Heart right ventricle (tissue), 16 donors: ENCODE measurements at regions not wholly inside any gene's neighbourhood (a gene's known extent, or its start where the extent isn't known, plus 50 kb on each side); places are given as distances from the start of the nearest gene placed in this dataset.
A peak's percentile ranks its signal among the peaks of the same experiment; 100 is the strongest.

Experiments
- ATAC-seq, 8 donors: fragments of 200-7000 bp; cut with Tn5 transposase; one replicate each; pipeline ENCODE4 v1.9.1; 2020; ENCODE audit warnings: mild to moderate bottlenecking in 8 of 8, moderate library complexity in 8 of 8, moderate number of reproducible peaks in 1 of 8
- DNase-seq, 2 donors: peaks; one replicate each; pipeline ENCODE4 v3.0.0-alpha.2; 2020
- H3K27ac ChIP-seq, 10 donors: fragments of 200-600 bp; sonication (generic) in 2 of 10; one replicate each; pipeline versions ENCODE4 v1.5.0 to v1.8.0; 2020 to 2022; ENCODE audit warnings: mild to moderate bottlenecking in 3 of 10
- H3K27me3 ChIP-seq, 7 donors: fragments of 200-600 bp; one replicate each; pipeline ENCODE4 v1.8.0; 2021 to 2022; ENCODE audit warnings: mild to moderate bottlenecking in 2 of 7
- H3K36me3 ChIP-seq, 9 donors: fragments of 200-600 bp; sonication (generic) in 1 of 9; one replicate each; pipeline versions ENCODE4 v1.5.0 to v1.8.0; 2020 to 2022; ENCODE audit warnings: mild to moderate bottlenecking in 2 of 9
- H3K4me1 ChIP-seq, 9 donors: fragments of 200-600 bp; sonication (generic) in 1 of 9; one replicate each; pipeline versions ENCODE4 v1.5.0 to v1.8.0; 2020 to 2022; ENCODE audit warnings: mild to moderate bottlenecking in 4 of 9
- H3K4me3 ChIP-seq, 10 donors: fragments of 200-600 bp; sonication (generic) in 2 of 10; one replicate each; pipeline versions ENCODE4 v1.5.0 to v1.8.0; 2020 to 2022; ENCODE audit warnings: mild to moderate bottlenecking in 7 of 10, moderate library complexity in 2 of 10
- H3K9me3 ChIP-seq, 11 donors: fragments of 200-600 bp in 10 of 11; sonication (generic) in 2 of 11; one replicate each; pipeline versions ENCODE4 v1.5.0 to v1.8.0; 2013 to 2022; ENCODE audit warnings: mild to moderate bottlenecking in 2 of 11, control low read depth in 1 of 11, moderate library complexity in 1 of 11
- CTCF ChIP-seq, 9 donors: fragments of 200-600 bp; sonication (generic) in 2 of 9; IDR thresholded peaks; one replicate each; pipeline versions ENCODE4 v1.5.0 to v1.8.0; 2021 to 2022; ENCODE audit warnings: antibody characterized with exemption in 9 of 9, mild to moderate bottlenecking in 5 of 9, moderate library complexity in 1 of 9
- WGBS, 2 donors: extraction: QIAGEN DNeasy Blood & Tissue Kit; methylation state at CpG; one replicate each; pipeline ENCODE4 v1.1.7; 2013; ENCODE audit warnings: inconsistent platforms in 1 of 2; 5-methylcytosine and 5-hydroxymethylcytosine counted together
- intact Hi-C, 10 donors: fragments of 100-400 bp; cut with DNase I; formaldehyde crosslinking; loops; one replicate each; pipeline versions ENCODE4 v1.11.1 to v1.14.2; 2022
- donor health status: Arrhythmogenic right ventricular cardiomyopathy.
- donor health status: ischemic (EF 13 %, LVEDD 7.1; RV severe dilation, severe dysfunction).
- donor health status: healthy with polysubstance abuse.
- donor health status: DM: no; HTN: yes; CAD: no.
- donor health status: DM: no; HTN: no; CAD: no.
- donor health status: ischemic (EF 25% LVEDD 6.9; RV normal size, moderate dysfunction).
- donor health status: ischemic (EF 25% LVEDD 5.7; RV mildly dilated, moderate dysfunction).
- donor health status: healthy.
- donor health status: DM: yes; HTN: yes; CAD: no.
- donor health status: Ischemic cardiomyopathy.
- donor health status: ischemic (EF 35%, LVEDD 5.7; RV mildly dilated, moderate dysfunction).
- donor health status: nonischemic (EF 11% LVEDD 7.7; RV severe dilation, severe dysfunction).
- donor health status: DM: yes; HTN: yes; CAD: no.
- donor health status: PGD.
- donor health status: ischemic (EF 29% LVEDD 5.4; RV normal size, mild dysfunction).
- donor health status: nonischemic (EF 23%, LVEDD 6.1; RV moderate dilation, normal function).

- ATAC-seq (no peak), DNase-seq (no peak)
- peaks cover 0 to 38% (median 10%) of the 10 kb centered on the region in 11 donors for H3K9me3 ChIP-seq
- H3K27me3 ChIP-seq = no peaks in the 10 kb centered on the region
- no peak overlapping the region for H3K4me3 ChIP-seq
- H3K27ac ChIP-seq = no peak overlapping the region
- no peak for TF ChIP-seq CTCF (IDR thresholded peaks at IDR 0.05)
- peaks cover 0 to 7% (median 0%) of the 10 kb centered on the region in 9 donors for H3K36me3 ChIP-seq
- intact Hi-C loops = no loop called here
- 91 to 94% methylated on average over 2 of the region's 2 CpGs for WGBS, 2 donors
- H3K4me1 ChIP-seq = peaks cover 0 to 10% (median 0%) of the 10 kb centered on the region in 9 donors
These were observed 417.5 kb downstream of the ZEB2 start for GRCh38 chr2:144102386-144102785.

GRCh38 chr2:144099780-144100377 is 420.0 kb downstream of the ZEB2 start:
- H3K4me3 ChIP-seq = no peak overlapping the region
- no peak overlapping the region for H3K27ac ChIP-seq
- H3K9me3 ChIP-seq = peaks cover 0 to 13% (median 6%) of the 10 kb centered on the region in 11 donors
- ATAC-seq = peak in 6 of 8 donors; percentile 28 to 67 (median 58)
- WGBS, 2 donors = 61 to 68% methylated on average over 6 of the region's 6 CpGs
- peaks cover 0 to 7% (median 0%) of the 10 kb centered on the region in 9 donors for H3K36me3 ChIP-seq
- intact Hi-C loops = no loop called here
- DNase-seq = no peak
- peaks cover 0 to 10% (median 0%) of the 10 kb centered on the region in 9 donors for H3K4me1 ChIP-seq
- H3K27me3 ChIP-seq = no peaks in the 10 kb centered on the region
- no peak for TF ChIP-seq CTCF (IDR thresholded peaks at IDR 0.05)

- DNase-seq = no peak
- WGBS, 2 donors = 81 to 86% methylated on average over 4 of the region's 4 CpGs
- ATAC-seq = no peak
- peaks cover 0 to 10% (median 0%) of the 10 kb centered on the region in 9 donors for H3K4me1 ChIP-seq
- H3K27ac ChIP-seq = no peak overlapping the region
- H3K4me3 ChIP-seq = no peak overlapping the region
- H3K27me3 ChIP-seq = no peaks in the 10 kb centered on the region
- intact Hi-C loops = no loop called here
- H3K36me3 ChIP-seq = peaks cover 0 to 3% (median 0%) of the 10 kb centered on the region in 9 donors
- TF ChIP-seq CTCF (IDR thresholded peaks at IDR 0.05) = no peak
- peaks cover 0 to 12% (median 3%) of the 10 kb centered on the region in 11 donors for H3K9me3 ChIP-seq
These were observed 420.6 kb downstream of the ZEB2 start for GRCh38 chr2:144099340-144099739.

- DNase-seq = no peak
These were observed 422.3 kb downstream of the ZEB2 start for GRCh38 chr2:144097440-144098225.

More at GRCh38 chr2:144097440-144098225, 422.3 kb downstream of the ZEB2 start:
- intact Hi-C loops = no loop called here
- TF ChIP-seq CTCF (IDR thresholded peaks at IDR 0.05) = no peak
- Histone ChIP-seq H3K27me3 (no peaks in the 10 kb centered on the region), H3K36me3 (no peaks in the 10 kb centered on the region), H3K4me3 (no peak overlapping the region), H3K4me1 (peaks cover 0 to 10% (median 0%) of the 10 kb centered on the region in 9 donors), H3K9me3 (peaks cover 0 to 6% (median 0%) of the 10 kb centered on the region in 11 donors), H3K27ac (no peak overlapping the region)
- no peak for ATAC-seq
- 56 to 69% methylated on average over 6 of the region's 6 CpGs for whole genome bisulfite sequencing, 2 donors
